ENCODE measurements at regions not wholly inside any gene's neighbourhood (a gene's known extent, or its start where the extent isn't known, plus 50 kb on each side); places are given as distances from the start of the nearest gene placed in this dataset.

DNA sequence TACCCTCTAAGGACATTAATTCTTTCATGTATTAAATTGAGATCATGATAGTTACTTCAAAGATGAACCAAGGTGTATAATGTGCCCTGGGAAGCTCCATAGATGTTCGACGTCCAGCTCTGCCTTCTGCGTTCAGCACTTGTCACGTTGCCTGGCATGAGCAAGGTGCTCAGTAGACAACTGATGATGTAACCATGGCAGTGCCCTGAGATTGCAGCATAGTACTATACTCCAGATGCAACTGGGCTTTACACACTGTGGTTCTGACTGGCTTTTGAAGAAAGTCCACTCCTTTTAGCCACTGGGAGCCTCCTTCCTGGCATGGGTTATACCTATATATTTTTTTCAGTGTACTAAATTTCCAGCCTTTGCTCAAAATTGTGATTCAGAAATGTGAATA is 355.8 kb upstream of the SORCS1 start:
- TF ChIP-seq, protein P1, sequence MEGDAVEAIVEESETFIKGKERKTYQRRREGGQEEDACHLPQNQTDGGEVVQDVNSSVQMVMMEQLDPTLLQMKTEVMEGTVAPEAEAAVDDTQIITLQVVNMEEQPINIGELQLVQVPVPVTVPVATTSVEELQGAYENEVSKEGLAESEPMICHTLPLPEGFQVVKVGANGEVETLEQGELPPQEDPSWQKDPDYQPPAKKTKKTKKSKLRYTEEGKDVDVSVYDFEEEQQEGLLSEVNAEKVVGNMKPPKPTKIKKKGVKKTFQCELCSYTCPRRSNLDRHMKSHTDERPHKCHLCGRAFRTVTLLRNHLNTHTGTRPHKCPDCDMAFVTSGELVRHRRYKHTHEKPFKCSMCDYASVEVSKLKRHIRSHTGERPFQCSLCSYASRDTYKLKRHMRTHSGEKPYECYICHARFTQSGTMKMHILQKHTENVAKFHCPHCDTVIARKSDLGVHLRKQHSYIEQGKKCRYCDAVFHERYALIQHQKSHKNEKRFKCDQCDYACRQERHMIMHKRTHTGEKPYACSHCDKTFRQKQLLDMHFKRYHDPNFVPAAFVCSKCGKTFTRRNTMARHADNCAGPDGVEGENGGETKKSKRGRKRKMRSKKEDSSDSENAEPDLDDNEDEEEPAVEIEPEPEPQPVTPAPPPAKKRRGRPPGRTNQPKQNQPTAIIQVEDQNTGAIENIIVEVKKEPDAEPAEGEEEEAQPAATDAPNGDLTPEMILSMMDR (IDR thresholded peaks at IDR 0.05) = no peak
- TF ChIP-seq EP300 (IDR thresholded peaks at IDR 0.05) (no peak), POLR2AphosphoS5 (IDR thresholded peaks at IDR 0.05) (no peak)
